GM12891 (cell line): ENCODE measurements at regions not wholly inside any gene's neighbourhood (a gene's known extent, or its start where the extent isn't known, plus 50 kb on each side); places are given as distances from the start of the nearest gene placed in this dataset.

Source experiments
- POLR2A ChIP-seq: IDR thresholded peaks from 2 replicates; pipeline ENCODE4 v1.6.1; 2011; ENCODE audit warnings: low read depth, low read length, control low read depth
- POLR2AphosphoS5 ChIP-seq: IDR thresholded peaks from 2 replicates; pipeline ENCODE4 v1.6.1; 2011; ENCODE audit warnings: low read depth, low read length, control low read depth
- POU2F2 ChIP-seq: IDR thresholded peaks from 2 replicates; pipeline ENCODE4 v1.6.1; 2011; ENCODE audit warnings: low read depth, mild to moderate bottlenecking, control low read depth, low read length, moderate library complexity
- TAF1 ChIP-seq: IDR thresholded peaks from 2 replicates; pipeline ENCODE4 v1.6.1; 2011; ENCODE audit warnings: low read depth, low read length, control low read depth

DNA sequence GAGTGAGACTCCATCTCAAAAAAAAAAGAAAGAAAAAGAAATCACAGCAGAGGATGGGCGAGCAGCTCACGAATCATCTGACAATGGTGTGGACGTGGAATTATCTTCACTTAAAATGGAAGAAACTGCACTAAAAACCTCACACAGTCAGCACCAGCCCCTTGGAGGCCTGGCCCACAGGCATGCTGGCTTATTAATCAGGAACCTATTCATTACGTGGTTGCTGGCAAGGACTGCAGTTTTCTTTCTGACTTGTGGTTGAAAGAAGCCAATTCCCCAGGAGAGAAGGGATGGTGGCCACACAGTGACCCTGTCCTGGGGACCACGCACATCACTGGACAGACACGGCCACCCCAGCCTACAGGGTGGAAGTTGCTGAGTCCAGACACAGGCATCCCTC is 401.1 kb downstream of the CTTN start:
- no peak for TF ChIP-seq POLR2AphosphoS5
- TF ChIP-seq TAF1: no peak
- no peak for TF ChIP-seq POU2F2
- no peak for TF ChIP-seq POLR2A
